WTC11 (cell line): ENCODE measurements at regions not wholly inside any gene's neighbourhood (a gene's known extent, or its start where the extent isn't known, plus 50 kb on each side); places are given as distances from the start of the nearest gene placed in this dataset.

Source experiments
- CTCF ChIP-seq: fragments of 200-600 bp; IDR thresholded peaks from 2 replicates; pipeline ENCODE4 v1.8.0; 2022; ENCODE audit warnings: antibody characterized with exemption
- FOXJ3 ChIP-seq: sonication (generic); formaldehyde crosslinking; IDR thresholded peaks from 2 replicates; pipeline ENCODE4 v1.9.0; 2021; ENCODE audit warnings: missing genetic modification reagents, mild to moderate bottlenecking, borderline replicate concordance

- no peak for TF ChIP-seq FOXJ3 (CRISPR knock-in tag)
- no peak for TF ChIP-seq CTCF
Measured at GRCh38 chr10:44238212-44238611, 146.7 kb downstream of the CXCL12 start.
